Right renal cortex interstitium (tissue), 3 donors: ENCODE measurements at regions not wholly inside any gene's neighbourhood (a gene's known extent, or its start where the extent isn't known, plus 50 kb on each side); places are given as distances from the start of the nearest gene placed in this dataset.

ENCODE experiments used
- DNase-seq, 3 donors: peaks; one replicate each; pipeline ENCODE4 v3.0.0-alpha.2; 2013; ENCODE audit warnings: low read depth in 3 of 3, low spot score in 2 of 3

- no peak for DNase-seq
Observed at GRCh38 chr13:111984349-111984748, 82.6 kb upstream of the SOX1 start.

- DNase-seq: no peak
Observed at GRCh38 chr13:111990362-111990761, 76.6 kb upstream of the SOX1 start.

GRCh38 chr13:111992911-111993310 is 74.0 kb upstream of the SOX1 start:
- no peak for DNase-seq

GRCh38 chr13:111993691-111994090 is 73.3 kb upstream of the SOX1 start:
- no peak for DNase-seq

DNA sequence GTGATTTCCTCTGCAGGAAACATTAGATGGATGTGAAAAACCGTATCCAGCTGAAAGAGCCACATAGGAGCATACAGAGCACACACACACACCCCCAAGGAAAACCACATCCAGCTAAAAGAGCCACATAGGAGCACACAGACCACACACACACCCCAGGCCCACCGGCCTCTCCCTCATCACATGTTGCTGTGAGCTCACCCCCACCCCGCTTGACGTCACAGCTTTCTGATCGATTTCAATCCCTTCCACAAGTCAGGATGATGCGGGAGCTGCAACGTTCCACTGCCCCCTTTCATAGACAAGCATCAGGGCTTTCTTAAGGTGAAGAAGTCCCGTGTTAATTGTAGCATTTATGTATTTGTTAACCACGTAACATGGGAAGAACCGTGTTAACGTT is 72.4 kb upstream of the SOX1 start:
- no peak for DNase-seq

- DNase-seq: no peak
Observed at GRCh38 chr13:111999352-111999751, 67.6 kb upstream of the SOX1 start.

- no peak for DNase-seq
Observed at GRCh38 chr13:112000888-112001287, 66.1 kb upstream of the SOX1 start.

- no peak for DNase-seq
Observed at GRCh38 chr13:112001571-112001970, 65.4 kb upstream of the SOX1 start.

- no peak for DNase-seq
Observed at GRCh38 chr13:112003396-112003795, 63.6 kb upstream of the SOX1 start.

DNA sequence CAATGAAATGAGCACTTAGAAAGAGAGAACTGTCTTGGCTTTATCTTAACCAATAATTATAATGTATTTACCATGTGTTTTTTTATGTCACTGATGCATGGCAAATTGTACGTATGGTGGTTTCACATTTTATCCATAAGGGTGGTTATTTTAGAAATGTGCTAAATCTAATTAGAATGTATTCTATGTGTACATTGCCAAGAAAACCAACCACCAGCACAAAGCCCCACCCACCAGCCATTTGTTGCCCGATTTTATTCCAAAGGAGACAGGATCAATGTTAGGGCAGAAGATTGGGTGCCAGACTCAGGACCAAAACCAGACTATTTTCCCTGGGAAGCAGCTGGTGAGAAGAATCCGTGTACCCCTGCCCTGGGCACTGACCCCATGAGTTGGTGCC is 63.0 kb upstream of the SOX1 start:
- DNase-seq: no peak

DNA sequence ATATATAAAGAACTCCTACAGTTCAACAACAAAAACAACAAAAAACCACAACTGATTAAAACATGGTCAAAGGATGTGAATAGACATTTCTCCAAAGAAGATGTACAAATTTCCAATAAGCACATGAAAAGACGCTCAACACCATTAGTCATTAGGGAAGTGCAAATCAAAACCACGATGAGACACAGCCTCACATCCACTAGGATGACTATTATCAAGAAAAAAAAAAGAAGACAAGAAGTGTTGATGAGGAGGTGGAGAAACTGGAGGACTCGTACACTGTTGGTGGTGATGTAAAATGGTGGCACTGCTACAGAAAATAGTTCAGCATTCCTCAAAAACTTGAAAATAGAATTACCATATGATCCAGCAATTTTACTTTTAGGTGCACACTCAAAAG is 61.0 kb upstream of the SOX1 start:
- no peak for DNase-seq

DNA sequence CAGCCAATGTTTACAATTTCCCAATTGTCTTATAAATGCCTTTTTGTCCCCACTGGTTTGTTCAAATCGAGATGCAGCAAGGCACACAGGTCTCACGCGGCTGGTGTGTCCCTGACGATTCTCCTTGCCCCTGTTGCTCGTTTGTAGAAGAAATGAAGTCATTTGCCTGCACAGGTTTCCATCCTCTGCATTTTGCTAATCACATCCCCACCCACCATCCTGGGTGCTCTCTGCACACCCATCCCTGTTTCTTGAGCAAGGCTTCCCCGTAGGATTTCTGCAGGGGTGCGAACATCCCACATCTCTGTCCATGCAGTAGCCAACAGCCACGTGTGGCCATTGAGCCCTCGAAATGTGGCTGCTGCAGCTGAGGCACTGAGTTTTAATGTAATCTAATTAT is 59.8 kb upstream of the SOX1 start:
- no peak for DNase-seq

GRCh38 chr13:112010714-112011113 is 56.2 kb upstream of the SOX1 start:
- no peak for DNase-seq

- peak in 2 of 3 donors; percentile 19 to 50 for DNase-seq
Observed at GRCh38 chr13:112012016-112012704, 54.8 kb upstream of the SOX1 start.

DNA sequence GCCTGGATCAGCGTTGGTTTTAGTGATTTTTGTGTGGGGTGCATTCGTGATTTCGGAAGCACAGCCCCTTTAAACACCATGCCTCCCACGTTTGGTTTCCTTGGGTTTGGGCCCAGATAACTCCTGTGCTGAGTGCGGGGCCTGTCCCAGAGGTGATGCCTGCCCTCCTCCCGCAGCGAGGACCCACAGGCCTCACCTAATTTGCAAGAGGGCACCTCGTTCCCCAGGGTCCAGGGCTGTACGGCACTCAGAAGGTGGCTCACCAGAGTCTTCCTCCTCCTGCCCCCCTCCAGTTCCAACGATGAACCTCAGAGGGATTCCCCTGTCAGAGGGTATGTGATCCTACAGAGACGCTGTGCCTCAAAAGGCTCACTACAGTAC is 54.3 kb upstream of the SOX1 start:
- DNase-seq: no peak

DNA sequence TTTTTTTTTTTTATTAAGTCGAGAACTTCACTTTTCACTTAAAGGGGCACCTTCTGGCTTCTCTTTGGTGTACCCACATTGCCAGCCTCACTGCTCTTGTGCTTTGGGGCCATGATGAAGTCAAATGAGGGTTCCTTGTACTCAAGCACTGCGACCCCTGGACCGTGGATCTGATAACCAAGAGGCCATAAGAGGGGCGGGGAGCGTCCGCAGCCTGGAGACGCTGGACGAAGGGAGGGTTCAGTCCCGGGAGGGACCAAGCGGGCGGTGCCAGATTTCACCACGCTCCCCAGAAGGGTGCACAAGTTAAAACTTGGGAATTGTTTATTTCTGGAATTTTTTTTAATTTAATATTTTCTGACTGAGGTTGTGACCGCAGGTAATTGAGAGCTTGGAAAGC is 53.3 kb upstream of the SOX1 start:
- DNase-seq: no peak

GRCh38 chr13:112014857-112015256 is 52.1 kb upstream of the SOX1 start:
- no peak for DNase-seq
